H1 (cell line): ENCODE measurements at regions not wholly inside any gene's neighbourhood (a gene's known extent, or its start where the extent isn't known, plus 50 kb on each side); places are given as distances from the start of the nearest gene placed in this dataset.

ENCODE experiments used
- CTCF ChIA-PET: fragments of 300-600 bp; sonication (Branson Sonifier 250); formaldehyde crosslinking; loops from one replicate; lab custom pipeline; 2021; ENCODE audit not compliant: partially characterized antibody; lab: Charles Lee
- POLR2A ChIA-PET: fragments of 300-600 bp; sonication (Branson Sonifier 250); formaldehyde crosslinking; loops from one replicate; lab custom pipeline; 2021; ENCODE audit warnings: inconsistent platforms; ENCODE audit not compliant: partially characterized antibody; lab: Charles Lee
- DNase-seq, 2 experiments: peaks; one replicate each; pipeline versions ENCODE4 v3.0.0 to v3.0.0-alpha.2; 2010 to 2022; ENCODE audit warnings: low spot score in 2 of 2, low read depth in 1 of 2, mixed read lengths in 1 of 2
- FAIRE-seq: peaks from 2 replicates; lab custom pipeline; 2011; peaks lifted over from hg19 to GRCh38; lab: Jason Lieb, UNC
- H2AFZ ChIP-seq: 2 replicates; pipeline ENCODE4 v1.8.1; 2012; ENCODE audit warnings: low read length, inconsistent platforms
- H2AK5ac ChIP-seq: 2 replicates; pipeline ENCODE4 v1.6.1; 2013; ENCODE audit warnings: low read depth, low read length
- H2BK120ac ChIP-seq: replicated peaks from 2 replicates; pipeline ENCODE3; 2013; ENCODE audit warnings: low read depth, low read length, inconsistent platforms
- H2BK12ac ChIP-seq: 2 replicates; pipeline ENCODE4 v1.6.1; 2013; ENCODE audit warnings: low read depth, low read length
- H2BK15ac ChIP-seq: 2 replicates; pipeline ENCODE4 v1.6.1; 2013; ENCODE audit warnings: low read length
- H2BK20ac ChIP-seq: 2 replicates; pipeline ENCODE4 v1.6.1; 2013; ENCODE audit warnings: low read length
- H2BK5ac ChIP-seq: 2 replicates; pipeline ENCODE4 v1.6.1; 2013; ENCODE audit warnings: low read depth, low read length
- H3K14ac ChIP-seq: 2 replicates; pipeline ENCODE4 v1.6.1; 2013; ENCODE audit warnings: inconsistent platforms; ENCODE audit not compliant: insufficient read length
- H3K18ac ChIP-seq: 2 replicates; pipeline ENCODE4 v1.6.1; 2013; ENCODE audit warnings: low read length; ENCODE audit errors: extremely low read depth
- H3K23ac ChIP-seq: 2 replicates; pipeline ENCODE4 v1.6.1; 2013; ENCODE audit warnings: inconsistent platforms; ENCODE audit not compliant: insufficient read length
- H3K23me2 ChIP-seq: 2 replicates; pipeline ENCODE4 v1.6.1; 2013; ENCODE audit warnings: low read depth, low read length
- H3K27ac ChIP-seq: 2 replicates; pipeline ENCODE4 v1.6.1; 2011; ENCODE audit warnings: low read depth, low read length, inconsistent platforms
- H3K27me3 ChIP-seq, 4 experiments: replicated peaks in 1 of 4; 1 replicate in 1 of 4; 2 replicates in 3 of 4; pipeline versions ENCODE4 v1.6.1 to v1.8.1; 2011 to 2013; ENCODE audit warnings: low read length in 3 of 4, mild to moderate bottlenecking in 3 of 4, inconsistent platforms in 2 of 4, mixed read lengths in 2 of 4, moderate library complexity in 1 of 4; ENCODE audit not compliant: control insufficient read depth in 3 of 4, insufficient read depth in 3 of 4; ENCODE audit errors: extremely low read depth in 1 of 4
- H3K36me3 ChIP-seq, 4 experiments: 2 replicates each; pipeline versions ENCODE4 v1.6.1 to v1.8.1; 2011 to 2013; ENCODE audit warnings: mild to moderate bottlenecking in 4 of 4, low read length in 3 of 4, moderate library complexity in 2 of 4, control low read depth in 1 of 4, inconsistent platforms in 1 of 4; ENCODE audit not compliant: insufficient read depth in 4 of 4, control insufficient read depth in 2 of 4
- H3K4ac ChIP-seq: replicated peaks from 2 replicates; pipeline ENCODE3; 2013; ENCODE audit warnings: low read length, low read depth, mixed read lengths, inconsistent platforms; ENCODE audit not compliant: insufficient read length
- H3K4me1 ChIP-seq, 4 experiments: replicated peaks in 1 of 4; 1 replicate in 1 of 4; 2 replicates in 3 of 4; pipeline versions ENCODE4 v1.6.1 to v1.8.1; 2011 to 2013; ENCODE audit warnings: low read length in 3 of 4, inconsistent platforms in 2 of 4, mixed read lengths in 1 of 4; ENCODE audit not compliant: insufficient read depth in 4 of 4, control insufficient read depth in 3 of 4
- H3K4me2 ChIP-seq, 2 experiments: 2 replicates each; pipeline versions ENCODE4 v1.6.1 to v1.8.1; 2011 to 2013; ENCODE audit warnings: low read depth in 2 of 2, low read length in 2 of 2, control low read depth in 1 of 2, inconsistent platforms in 1 of 2, mild to moderate bottlenecking in 1 of 2; ENCODE audit not compliant: insufficient read depth in 1 of 2
- H3K4me3 ChIP-seq, 4 experiments: fragments of 200-600, 300-600 bp in 1 of 4; sonication (generic), shearing (Covaris generic), sonication (Bioruptor Twin) in 1 of 4; 2 replicates each; pipeline versions ENCODE4 v1.5.1 to v1.8.1; 2011 to 2016; ENCODE audit warnings: low read length in 4 of 4, low read depth in 3 of 4, control low read depth in 2 of 4, inconsistent platforms in 2 of 4, mild to moderate bottlenecking in 2 of 4, mixed read lengths in 1 of 4, moderate library complexity in 1 of 4; ENCODE audit not compliant: insufficient read depth in 2 of 4; ENCODE audit errors: extremely low read depth in 1 of 4
- H3K56ac ChIP-seq: replicated peaks from 2 replicates; pipeline ENCODE3; 2013; ENCODE audit warnings: low read depth, mild to moderate bottlenecking, mixed read lengths, low read length, inconsistent platforms; ENCODE audit not compliant: insufficient read length
- H3K79me1 ChIP-seq: 2 replicates; pipeline ENCODE4 v1.6.1; 2013; ENCODE audit warnings: low read depth, low read length, control low read depth
- H3K79me2 ChIP-seq, 2 experiments: 2 replicates each; pipeline versions ENCODE4 v1.6.1 to v1.8.1; 2012 to 2013; ENCODE audit warnings: low read length in 2 of 2, mild to moderate bottlenecking in 2 of 2, inconsistent platforms in 1 of 2; ENCODE audit not compliant: insufficient read depth in 2 of 2, control insufficient read depth in 1 of 2
- H3K9ac ChIP-seq, 4 experiments: replicated peaks in 1 of 4; 1 replicate in 1 of 4; 2 replicates in 3 of 4; pipeline versions ENCODE4 v1.6.1 to v1.8.1; 2011 to 2013; ENCODE audit warnings: low read depth in 3 of 4, low read length in 3 of 4, control low read depth in 2 of 4, mild to moderate bottlenecking in 2 of 4, moderate library complexity in 2 of 4, inconsistent platforms in 1 of 4; ENCODE audit errors: extremely low read depth in 1 of 4
- H3K9me3 ChIP-seq, 2 experiments: 2 replicates each; pipeline versions ENCODE4 v1.6.1 to v1.8.1; 2012 to 2013; ENCODE audit warnings: mild to moderate bottlenecking in 2 of 2, moderate library complexity in 2 of 2, control low read depth in 1 of 2, inconsistent platforms in 1 of 2, low read depth in 1 of 2, low read length in 1 of 2, mixed read lengths in 1 of 2; ENCODE audit not compliant: insufficient read depth in 2 of 2
- H4K20me1 ChIP-seq, 2 experiments: replicated peaks in 1 of 2; 2 replicates each; pipeline versions ENCODE3 to v1.8.1; 2011 to 2013; ENCODE audit warnings: inconsistent platforms in 2 of 2, low read length in 2 of 2, mild to moderate bottlenecking in 1 of 2; ENCODE audit not compliant: insufficient read depth in 2 of 2, control insufficient read depth in 1 of 2
- H4K5ac ChIP-seq: 2 replicates; pipeline ENCODE4 v1.6.1; 2013; ENCODE audit warnings: low read length, low read depth, mixed read lengths, inconsistent platforms; ENCODE audit not compliant: insufficient read length
- H4K8ac ChIP-seq: 2 replicates; pipeline ENCODE4 v1.8.0; 2013; ENCODE audit warnings: mild to moderate bottlenecking, moderate library complexity, low read length, inconsistent platforms; ENCODE audit not compliant: insufficient read depth; ENCODE audit errors: extremely low read depth
- H4K91ac ChIP-seq: replicated peaks from 2 replicates; pipeline ENCODE3; 2013; ENCODE audit warnings: low read length, mixed read lengths, inconsistent platforms; ENCODE audit not compliant: insufficient read length
- CHD2 ChIP-seq: IDR thresholded peaks from 2 replicates; pipeline ENCODE4 v1.6.1; 2012; ENCODE audit warnings: low read length, improper control_type of control experiment
- JUND ChIP-seq: IDR thresholded peaks from 2 replicates; pipeline ENCODE4 v1.6.1; 2011; ENCODE audit warnings: mild to moderate bottlenecking, improper control_type of control experiment, low read length
- NANOG ChIP-seq: IDR thresholded peaks from 2 replicates; pipeline ENCODE4 v1.6.1; 2011; ENCODE audit warnings: low read length, low read depth, mild to moderate bottlenecking, inconsistent platforms; ENCODE audit not compliant: insufficient read depth, poor library complexity, severe bottlenecking
- POLR2AphosphoS5 ChIP-seq: IDR thresholded peaks from 2 replicates; pipeline ENCODE4 v1.6.1; 2011; ENCODE audit warnings: low read depth, low read length
- SAP30 ChIP-seq: fragments of 300-600 bp; sonication (generic); IDR thresholded peaks from 2 replicates; pipeline ENCODE4 v1.7.1; 2012; ENCODE audit warnings: low read length, moderate library complexity, mild to moderate bottlenecking, inconsistent platforms; ENCODE audit not compliant: insufficient read depth, insufficient replicate concordance
- SIRT6 ChIP-seq: IDR thresholded peaks from one replicate; pipeline ENCODE4 v1.7.1; 2012; ENCODE audit warnings: low read length, inconsistent platforms
- SP4 ChIP-seq: IDR thresholded peaks from 2 replicates; pipeline ENCODE4 v1.6.1; 2012; ENCODE audit warnings: low read length, inconsistent platforms
- TBP ChIP-seq: IDR thresholded peaks from 2 replicates; pipeline ENCODE4 v1.6.1; 2011; ENCODE audit warnings: low read depth, low read length, improper control_type of control experiment
- YY1 ChIP-seq: IDR thresholded peaks from 2 replicates; pipeline ENCODE4 v1.6.1; 2011; ENCODE audit warnings: low read depth, mild to moderate bottlenecking, low read length
- WGBS, 2 experiments: shearing (Covaris generic) in 1 of 2; methylation state at CpG; one replicate each; pipeline versions ENCODE4 v1.1.6 to v1.1.7; 2013 to 2015; ENCODE audit warnings: low lambda C conversion rate in 2 of 2, mixed read lengths in 2 of 2, inconsistent platforms in 1 of 2, low coverage in 1 of 2, missing lambda C conversion rate in 1 of 2; ENCODE audit not compliant: insufficient replicate concordance in 2 of 2, insufficient coverage in 1 of 2, insufficient read length in 1 of 2; ENCODE audit errors: extremely low coverage in 1 of 2, missing lambda C conversion rate in 1 of 2; 5-methylcytosine and 5-hydroxymethylcytosine counted together
- TF ChIP-seq, protein P1 (sequence below): IDR thresholded peaks from 2 replicates; pipeline ENCODE4 v1.6.1; 2012; ENCODE audit warnings: inconsistent platforms

DNA sequence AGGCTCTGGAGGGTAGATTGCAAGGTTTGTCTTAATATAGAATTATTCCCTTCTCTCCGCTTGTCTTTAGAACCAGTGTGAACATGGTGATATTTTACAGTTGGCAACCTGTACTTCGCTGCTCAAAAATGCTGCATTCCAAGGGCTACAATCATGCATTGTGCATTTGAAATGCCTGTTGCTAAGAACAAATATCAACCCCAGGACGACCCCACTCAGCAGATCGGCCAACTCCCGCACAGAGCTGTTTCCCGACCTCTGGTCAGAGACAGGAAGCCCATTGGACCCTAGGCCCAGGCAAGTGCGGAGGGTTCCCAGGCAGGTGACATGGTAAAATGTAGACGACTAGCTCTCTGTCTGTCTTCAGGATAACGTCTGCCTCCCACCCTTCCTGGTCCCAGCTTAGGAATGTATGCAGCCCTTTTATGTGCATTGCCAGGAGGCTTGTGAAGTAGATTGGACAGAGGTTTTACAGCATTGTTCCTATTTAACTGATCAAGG, 263.5 kb downstream of the FOXO1 start:
- Histone ChIP-seq H2AFZ (no peak overlapping the region), H2BK12ac (no peak overlapping the region; the same call in 1 of the 2 replicates), H3K4me1 (peaks cover 1 to 8% (median 4%) of the 10 kb centered on the region in 4 experiments; a peak in 5 of 7 replicates), H3K23me2 (no peaks in the 10 kb centered on the region), H4K8ac (no peak overlapping the region), H3K36me3 (no peaks in the 10 kb centered on the region), H3K27me3 (no peaks in the 10 kb centered on the region), H3K4me2 (no peak overlapping the region), H3K79me2 (no peaks in the 10 kb centered on the region), H4K5ac (no peak overlapping the region), H3K79me1 (no peaks in the 10 kb centered on the region), H3K27ac (no peak overlapping the region), H3K9me3 (no peaks in the 10 kb centered on the region), H3K14ac (no peak overlapping the region), H2BK5ac (no peak overlapping the region), H3K9ac (no peak overlapping the region), H3K56ac (no peak overlapping the region), H2AK5ac (no peak overlapping the region), H3K18ac (no peak overlapping the region), H4K20me1 (no peaks in the 10 kb centered on the region), H2BK15ac (no peak overlapping the region), H4K91ac (no peak overlapping the region), H2BK20ac (no peak overlapping the region), H3K4ac (no peak overlapping the region), H3K23ac (no peak overlapping the region), H3K4me3 (no peak overlapping the region), H2BK120ac (no peak overlapping the region)
- no peak for DNase-seq
- FAIRE-seq: no peak
- WGBS, 2 experiments: 77% methylated on average over 9 of the region's 9 CpGs; no CpG with 5 or more reads in 1 of the 2 experiments
- CTCF ChIA-PET: no interaction called here
- POLR2A ChIA-PET: interaction anchor here (0.6 kb wide), 1 partner anchor 41 kb away, joined by 3 read pairs; no protein-coding TSS in a partner anchor
- TF ChIP-seq, protein P1, sequence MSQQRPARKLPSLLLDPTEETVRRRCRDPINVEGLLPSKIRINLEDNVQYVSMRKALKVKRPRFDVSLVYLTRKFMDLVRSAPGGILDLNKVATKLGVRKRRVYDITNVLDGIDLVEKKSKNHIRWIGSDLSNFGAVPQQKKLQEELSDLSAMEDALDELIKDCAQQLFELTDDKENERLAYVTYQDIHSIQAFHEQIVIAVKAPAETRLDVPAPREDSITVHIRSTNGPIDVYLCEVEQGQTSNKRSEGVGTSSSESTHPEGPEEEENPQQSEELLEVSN: no peak
- no peak for TF ChIP-seq CHD2
- no peak for TF ChIP-seq NANOG
- no peak for TF ChIP-seq SAP30
- TF ChIP-seq SP4: no peak
- TF ChIP-seq TBP: no peak
- no peak for TF ChIP-seq YY1
- no peak for TF ChIP-seq SIRT6
- TF ChIP-seq JUND: no peak
- TF ChIP-seq POLR2AphosphoS5: no peak
